22Rv1 (cell line): ENCODE measurements at regions not wholly inside any gene's neighbourhood (a gene's known extent, or its start where the extent isn't known, plus 50 kb on each side); places are given as distances from the start of the nearest gene placed in this dataset.

Experiments used
- ZFX ChIP-seq: fragments of 450-650 bp; IDR thresholded peaks from 2 replicates; pipeline ENCODE4 v1.6.1; 2017; ENCODE audit warnings: antibody characterized with exemption, borderline replicate concordance
- TF ChIP-seq, protein P1 (sequence below): fragments of 450-650 bp; IDR thresholded peaks from 2 replicates; pipeline ENCODE4 v1.5.1; 2017; ENCODE audit warnings: mild to moderate bottlenecking

DNA sequence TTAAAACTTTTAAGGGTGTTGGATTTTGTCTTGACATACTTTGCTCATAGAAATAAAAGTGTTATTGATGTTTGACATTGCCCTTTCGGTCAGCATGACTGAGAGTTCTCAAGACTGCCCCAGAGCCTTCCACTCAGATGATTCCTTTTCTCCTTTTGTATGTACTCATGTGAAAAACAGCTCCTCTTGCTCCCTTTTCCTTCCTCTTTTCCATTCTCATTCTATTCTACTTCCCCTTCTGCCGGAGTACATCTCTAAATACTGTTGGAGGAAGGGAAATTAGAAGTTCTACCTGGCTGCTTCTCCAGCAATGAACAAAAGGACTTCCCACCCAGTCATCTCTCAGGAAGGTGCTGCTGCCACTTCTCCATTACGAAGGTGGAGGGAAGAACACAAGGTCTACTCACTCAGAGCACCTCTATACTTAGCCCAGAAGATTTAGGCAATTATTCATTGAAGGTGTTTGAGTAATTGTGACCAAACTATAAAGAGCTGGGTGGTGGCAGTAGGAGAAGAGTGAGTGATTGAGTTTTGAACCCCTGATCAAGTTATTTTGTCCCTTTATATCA lies 163.8 kb upstream of the MBNL1 start:
- TF ChIP-seq, protein P1, sequence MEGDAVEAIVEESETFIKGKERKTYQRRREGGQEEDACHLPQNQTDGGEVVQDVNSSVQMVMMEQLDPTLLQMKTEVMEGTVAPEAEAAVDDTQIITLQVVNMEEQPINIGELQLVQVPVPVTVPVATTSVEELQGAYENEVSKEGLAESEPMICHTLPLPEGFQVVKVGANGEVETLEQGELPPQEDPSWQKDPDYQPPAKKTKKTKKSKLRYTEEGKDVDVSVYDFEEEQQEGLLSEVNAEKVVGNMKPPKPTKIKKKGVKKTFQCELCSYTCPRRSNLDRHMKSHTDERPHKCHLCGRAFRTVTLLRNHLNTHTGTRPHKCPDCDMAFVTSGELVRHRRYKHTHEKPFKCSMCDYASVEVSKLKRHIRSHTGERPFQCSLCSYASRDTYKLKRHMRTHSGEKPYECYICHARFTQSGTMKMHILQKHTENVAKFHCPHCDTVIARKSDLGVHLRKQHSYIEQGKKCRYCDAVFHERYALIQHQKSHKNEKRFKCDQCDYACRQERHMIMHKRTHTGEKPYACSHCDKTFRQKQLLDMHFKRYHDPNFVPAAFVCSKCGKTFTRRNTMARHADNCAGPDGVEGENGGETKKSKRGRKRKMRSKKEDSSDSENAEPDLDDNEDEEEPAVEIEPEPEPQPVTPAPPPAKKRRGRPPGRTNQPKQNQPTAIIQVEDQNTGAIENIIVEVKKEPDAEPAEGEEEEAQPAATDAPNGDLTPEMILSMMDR = no peak
- no peak for TF ChIP-seq ZFX
